Skeletal muscle satellite cell (primary cell): ENCODE measurements at regions not wholly inside any gene's neighbourhood (a gene's known extent, or its start where the extent isn't known, plus 50 kb on each side); places are given as distances from the start of the nearest gene placed in this dataset.

Experiments
- H3K27me3 ChIP-seq: 2 replicates; pipeline ENCODE4 v1.7.0; 2013; ENCODE audit warnings: low read length; ENCODE audit not compliant: control insufficient read depth, insufficient read depth
- H3K36me3 ChIP-seq: 2 replicates; pipeline ENCODE4 v1.7.0; 2013; ENCODE audit warnings: mild to moderate bottlenecking, control low read depth, low read length; ENCODE audit not compliant: insufficient read depth
- H3K4me1 ChIP-seq: 2 replicates; pipeline ENCODE4 v1.7.0; 2013; ENCODE audit warnings: low read length; ENCODE audit not compliant: control insufficient read depth, insufficient read depth
- H3K4me2 ChIP-seq: 2 replicates; pipeline ENCODE4 v1.7.0; 2013; ENCODE audit warnings: mild to moderate bottlenecking, low read length
- H3K4me3 ChIP-seq: 2 replicates; pipeline ENCODE4 v1.7.0; 2013; ENCODE audit warnings: low read length
- H3K9ac ChIP-seq: 2 replicates; pipeline ENCODE4 v1.7.0; 2013; ENCODE audit warnings: mild to moderate bottlenecking, low read depth, low read length, moderate library complexity
- H3K9me3 ChIP-seq: replicated peaks from 2 replicates; pipeline ENCODE4 v1.7.0; 2013; ENCODE audit warnings: mild to moderate bottlenecking, control low read depth, low read length

DNA sequence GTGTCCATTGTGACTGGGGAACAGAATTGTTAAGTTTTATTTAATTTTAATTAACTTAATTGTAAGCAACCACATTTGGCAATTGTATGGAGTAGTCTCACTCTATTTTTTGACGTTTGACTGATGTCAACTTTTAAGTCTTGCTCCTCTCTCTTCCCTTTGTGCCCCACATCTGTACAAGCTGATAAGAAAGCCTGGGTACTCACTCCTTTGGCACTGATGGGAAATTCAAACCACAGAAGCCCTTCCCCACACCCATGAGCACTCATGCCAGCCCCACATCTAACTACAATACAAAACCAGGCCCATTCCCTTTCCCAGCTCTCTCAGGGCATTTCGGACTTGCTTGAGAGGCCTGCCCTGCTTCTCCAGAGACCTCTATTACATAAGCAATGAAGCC lies 451.5 kb upstream of the KIF2A start:
- Histone ChIP-seq H3K9ac (no peak overlapping the region), H3K4me3 (no peak overlapping the region), H3K4me2 (no peak overlapping the region), H3K9me3 (no peaks in the 10 kb centered on the region), H3K27me3 (no peaks in the 10 kb centered on the region), H3K4me1 (no peaks in the 10 kb centered on the region), H3K36me3 (no peaks in the 10 kb centered on the region)

- no peak overlapping the region for H3K4me3 ChIP-seq
- H3K9me3 ChIP-seq: no peaks in the 10 kb centered on the region
- no peak overlapping the region for H3K9ac ChIP-seq
- H3K27me3 ChIP-seq: no peaks in the 10 kb centered on the region
- H3K36me3 ChIP-seq: no peaks in the 10 kb centered on the region
- no peak overlapping the region for H3K4me2 ChIP-seq
- no peaks in the 10 kb centered on the region for H3K4me1 ChIP-seq
Measured at GRCh38 chr5:61860978-61861377, 445.0 kb upstream of the KIF2A start.

DNA sequence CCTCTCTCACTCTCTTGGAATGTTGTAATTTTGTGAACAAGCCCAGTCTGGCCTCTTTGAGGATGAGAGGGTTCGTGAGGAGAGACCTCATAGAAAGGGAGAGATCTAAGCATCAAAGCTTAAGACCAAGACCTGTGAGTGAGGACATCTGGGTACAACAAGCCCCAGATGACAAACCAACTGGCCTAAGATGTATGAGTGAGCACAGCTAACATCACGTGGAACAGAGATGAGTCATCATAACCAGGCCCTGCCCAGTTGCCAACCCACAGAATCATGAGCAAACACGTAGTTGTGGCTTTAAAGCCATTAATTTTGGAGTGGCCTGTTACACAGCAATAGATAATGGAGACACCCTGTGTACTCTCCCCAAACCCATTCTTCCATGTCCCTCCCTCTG lies 439.1 kb upstream of the KIF2A start:
- Histone ChIP-seq H3K4me3 (no peak overlapping the region), H3K27me3 (no peaks in the 10 kb centered on the region), H3K4me2 (no peak overlapping the region), H3K4me1 (peaks cover 5% of the 10 kb centered on the region), H3K9me3 (no peaks in the 10 kb centered on the region), H3K9ac (no peak overlapping the region), H3K36me3 (no peaks in the 10 kb centered on the region)

DNA sequence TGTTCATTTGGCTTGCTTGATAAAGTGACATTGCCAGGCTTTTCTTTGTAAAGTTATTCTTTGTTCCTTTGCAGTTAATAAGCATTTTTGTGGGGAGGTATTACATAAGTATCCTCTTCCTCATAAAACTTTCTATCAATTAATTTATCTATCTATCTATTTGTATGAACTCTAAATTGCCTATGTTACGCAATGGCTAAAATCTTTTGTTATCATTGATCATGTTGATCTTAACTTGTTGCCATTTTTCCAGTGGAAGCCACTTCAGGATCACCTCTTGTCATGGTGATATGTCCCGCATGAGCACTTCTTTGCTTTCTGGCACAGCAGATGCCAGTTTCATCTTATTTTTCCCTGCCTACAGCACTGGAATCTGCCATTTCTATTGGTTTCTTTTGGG lies 436.7 kb upstream of the KIF2A start:
- Histone ChIP-seq H3K9ac (no peak overlapping the region), H3K4me1 (peaks cover 5% of the 10 kb centered on the region), H3K9me3 (no peaks in the 10 kb centered on the region), H3K4me3 (no peak overlapping the region), H3K36me3 (no peaks in the 10 kb centered on the region), H3K27me3 (no peaks in the 10 kb centered on the region), H3K4me2 (no peak overlapping the region)

- Histone ChIP-seq H3K4me3 (no peak overlapping the region), H3K4me2 (no peak overlapping the region), H3K4me1 (peaks cover 9% of the 10 kb centered on the region), H3K9ac (no peak overlapping the region), H3K36me3 (no peaks in the 10 kb centered on the region), H3K27me3 (no peaks in the 10 kb centered on the region), H3K9me3 (no peaks in the 10 kb centered on the region)
Measured at GRCh38 chr5:61878471-61878870, 427.5 kb upstream of the KIF2A start.

GRCh38 chr5:61881821-61882487 lies 424.1 kb upstream of the KIF2A start:
- Histone ChIP-seq H3K4me3 (no peak overlapping the region), H3K36me3 (no peaks in the 10 kb centered on the region), H3K9ac (no peak overlapping the region), H3K4me2 (no peak overlapping the region), H3K27me3 (no peaks in the 10 kb centered on the region), H3K9me3 (no peaks in the 10 kb centered on the region), H3K4me1 (peaks cover 9% of the 10 kb centered on the region)

DNA sequence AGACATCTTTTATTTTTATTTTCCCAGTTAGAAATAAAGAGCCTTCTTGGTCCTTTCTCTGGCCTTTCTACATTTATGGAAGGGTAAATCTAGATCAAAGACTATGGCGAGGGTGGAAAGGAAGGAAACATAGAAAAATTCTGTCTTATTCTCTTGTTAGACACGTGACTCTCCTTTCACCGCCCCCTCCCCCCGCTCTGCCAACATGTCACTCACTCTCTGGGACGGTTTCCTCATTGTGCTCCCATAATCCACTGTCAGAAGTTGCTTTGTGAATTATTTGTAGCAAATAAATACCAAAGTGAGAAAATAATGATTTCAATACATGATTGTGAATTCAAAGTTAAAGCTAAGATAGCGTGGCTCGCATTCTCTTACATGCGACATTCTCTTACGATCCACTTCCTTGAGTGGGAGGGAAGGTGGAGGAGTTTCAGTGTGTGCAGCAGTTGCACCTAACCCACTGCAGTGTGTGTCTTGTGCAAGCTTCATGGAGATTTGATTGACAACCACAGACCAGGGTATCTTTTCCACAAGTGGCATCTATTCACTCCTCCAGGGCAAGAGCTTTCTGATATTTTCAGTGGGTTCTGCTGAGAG lies 423.0 kb upstream of the KIF2A start:
- no peaks in the 10 kb centered on the region for H3K27me3 ChIP-seq
- H3K4me2 ChIP-seq: no peak overlapping the region
- no peak overlapping the region for H3K4me3 ChIP-seq
- H3K36me3 ChIP-seq: no peaks in the 10 kb centered on the region
- H3K4me1 ChIP-seq: peaks cover 9% of the 10 kb centered on the region
- H3K9me3 ChIP-seq: no peaks in the 10 kb centered on the region
- no peak overlapping the region for H3K9ac ChIP-seq

GRCh38 chr5:61884252-61884855 lies 421.7 kb upstream of the KIF2A start:
- no peak overlapping the region for H3K4me3 ChIP-seq
- H3K4me1 ChIP-seq: peaks cover 9% of the 10 kb centered on the region
- no peaks in the 10 kb centered on the region for H3K36me3 ChIP-seq
- no peak overlapping the region for H3K9ac ChIP-seq
- no peak overlapping the region for H3K4me2 ChIP-seq
- no peaks in the 10 kb centered on the region for H3K9me3 ChIP-seq
- no peaks in the 10 kb centered on the region for H3K27me3 ChIP-seq

- Histone ChIP-seq H3K9me3 (no peaks in the 10 kb centered on the region), H3K36me3 (no peaks in the 10 kb centered on the region)
Measured at GRCh38 chr5:61886214-61886613, 419.8 kb upstream of the KIF2A start.

DNA sequence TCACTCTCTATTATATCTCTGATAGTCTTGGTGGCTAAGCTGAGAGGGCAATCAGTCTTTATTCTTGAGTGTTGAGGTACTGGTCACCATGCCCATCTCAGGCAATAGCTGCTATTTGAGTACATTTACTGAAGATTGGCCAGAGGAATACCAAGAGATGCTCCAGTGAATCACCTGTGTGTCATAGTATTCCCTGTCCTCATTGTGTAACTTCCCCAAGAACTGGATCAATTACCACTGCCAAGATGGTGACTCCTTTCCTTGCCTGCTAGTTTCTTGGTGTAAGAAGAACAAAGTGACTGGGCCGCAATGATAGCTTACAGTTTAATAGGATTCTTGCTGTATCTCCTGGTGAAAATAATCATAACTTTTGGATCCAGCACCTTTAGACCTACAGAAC lies 418.7 kb upstream of the KIF2A start:
- Histone ChIP-seq H3K4me3 (no peak overlapping the region), H3K27me3 (no peaks in the 10 kb centered on the region), H3K9ac (no peak overlapping the region), H3K9me3 (no peaks in the 10 kb centered on the region), H3K4me2 (no peak overlapping the region), H3K4me1 (peaks cover under 1% of the 10 kb centered on the region), H3K36me3 (no peaks in the 10 kb centered on the region)

More at GRCh38 chr5:61886214-61886613, 419.8 kb upstream of the KIF2A start:
- Histone ChIP-seq H3K27me3 (no peaks in the 10 kb centered on the region), H3K4me3 (no peak overlapping the region), H3K9ac (no peak overlapping the region), H3K4me1 (peaks cover 9% of the 10 kb centered on the region), H3K4me2 (no peak overlapping the region)

GRCh38 chr5:61894046-61894445 lies 412.0 kb upstream of the KIF2A start:
- no peak overlapping the region for H3K4me2 ChIP-seq
- no peak overlapping the region for H3K9ac ChIP-seq
- no peak overlapping the region for H3K4me3 ChIP-seq
- H3K27me3 ChIP-seq: no peaks in the 10 kb centered on the region
- no peaks in the 10 kb centered on the region for H3K36me3 ChIP-seq
- H3K9me3 ChIP-seq: no peaks in the 10 kb centered on the region
- no peaks in the 10 kb centered on the region for H3K4me1 ChIP-seq

DNA sequence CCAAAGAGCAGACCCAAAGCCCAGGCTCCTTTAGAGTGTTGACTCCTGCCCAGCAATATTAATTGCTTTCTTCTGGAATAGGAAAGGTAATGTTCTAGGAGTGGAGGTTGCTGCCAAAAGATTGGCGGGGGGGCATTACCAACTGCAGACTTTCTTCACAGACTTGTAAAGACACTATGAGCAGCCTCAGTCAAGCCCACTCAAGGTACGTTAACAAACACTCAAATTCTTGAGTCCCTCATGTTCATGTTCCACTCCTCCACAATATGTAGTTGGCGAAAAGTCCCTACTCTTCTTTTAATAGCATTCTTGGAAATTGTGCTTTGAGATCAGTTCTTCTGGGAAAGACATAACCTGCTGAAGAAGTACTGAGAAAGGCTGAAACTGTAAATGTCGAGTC lies 409.2 kb upstream of the KIF2A start:
- Histone ChIP-seq H3K4me1 (no peaks in the 10 kb centered on the region), H3K27me3 (no peaks in the 10 kb centered on the region), H3K4me2 (no peak overlapping the region), H3K9ac (no peak overlapping the region), H3K9me3 (no peaks in the 10 kb centered on the region), H3K36me3 (no peaks in the 10 kb centered on the region), H3K4me3 (no peak overlapping the region)
